GM12892 (cell line): ENCODE measurements at regions not wholly inside any gene's neighbourhood (a gene's known extent, or its start where the extent isn't known, plus 50 kb on each side); places are given as distances from the start of the nearest gene placed in this dataset.

Experiments
- POLR2A ChIP-seq: IDR thresholded peaks from 2 replicates; pipeline ENCODE4 v1.6.1; 2011; ENCODE audit warnings: low read depth, low read length, control low read depth
- POLR2AphosphoS5 ChIP-seq: IDR thresholded peaks from 2 replicates; pipeline ENCODE4 v1.6.1; 2011; ENCODE audit warnings: low read depth, low read length, control low read depth

- TF ChIP-seq POLR2A, result no peak
- TF ChIP-seq POLR2AphosphoS5, result no peak
These were observed 367.5 kb upstream of the FIGN start for GRCh38 chr2:164103271-164103670.
